ENCODE measurements at regions not wholly inside any gene's neighbourhood (a gene's known extent, or its start where the extent isn't known, plus 50 kb on each side); places are given as distances from the start of the nearest gene placed in this dataset.
"Not testable (repeated sequence)": the region's sequence is repeated elsewhere in the genome, so short reads cannot be mapped to it uniquely, and the experiment has no call there.

DNA sequence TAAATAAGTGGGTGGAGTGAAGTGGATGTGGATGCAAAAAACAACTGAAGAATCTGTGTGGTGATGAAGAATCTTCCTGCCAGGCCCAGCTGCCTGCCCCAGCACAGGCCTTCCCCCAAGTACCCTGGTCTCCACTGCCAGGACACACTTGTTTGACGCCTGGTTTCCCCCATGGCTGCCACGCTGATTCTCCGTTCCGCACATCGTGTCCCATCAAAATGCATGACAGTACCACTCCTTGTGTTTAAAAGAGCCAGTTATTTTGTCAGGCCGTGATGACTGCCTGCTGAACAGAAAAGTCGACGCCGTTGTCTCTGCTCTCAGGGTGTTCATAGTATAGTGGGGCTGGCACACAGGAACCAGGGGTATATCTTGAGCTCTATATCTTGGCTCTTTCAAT lies 50.3 kb upstream of the KYNU start:
- no peak for DNase-seq

DNA sequence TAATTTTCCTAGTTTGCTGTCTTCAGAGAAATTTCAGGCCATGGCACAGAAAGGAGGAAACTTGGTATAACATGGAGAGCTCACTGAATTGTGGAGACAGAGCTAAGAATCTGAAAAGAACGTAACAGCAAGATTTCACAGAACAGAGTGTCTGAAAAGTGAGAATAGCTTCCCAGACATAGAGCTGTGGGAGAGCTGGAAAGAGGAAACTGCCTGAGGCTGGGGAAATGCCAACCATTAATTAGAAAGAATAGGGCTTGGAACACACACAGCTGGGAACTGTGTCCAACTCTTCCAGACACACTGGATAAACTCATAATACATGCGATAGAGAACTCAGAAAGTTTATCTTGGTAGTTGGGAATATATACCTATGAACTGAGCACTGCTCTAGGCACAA lies 51.6 kb upstream of the KYNU start:
- no peak for DNase-seq

DNA sequence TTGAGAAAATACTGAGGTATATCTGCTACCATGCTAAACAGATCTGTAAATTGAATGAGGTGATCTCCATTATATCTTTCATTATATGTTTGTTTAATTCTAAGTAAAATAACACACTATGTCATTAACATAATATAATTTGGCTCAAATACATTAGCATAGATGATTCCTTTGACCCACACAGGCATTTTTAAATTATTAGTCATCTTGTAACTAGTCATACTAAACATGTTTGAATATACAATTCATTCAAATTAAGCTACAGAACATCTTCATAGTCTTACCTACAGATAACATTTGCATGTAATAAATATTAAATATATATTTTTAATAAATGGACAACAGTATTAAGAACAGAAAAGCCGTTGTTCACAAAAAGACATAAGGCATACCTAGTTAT lies 52.7 kb upstream of the KYNU start:
- DNase-seq: no peak

DNA sequence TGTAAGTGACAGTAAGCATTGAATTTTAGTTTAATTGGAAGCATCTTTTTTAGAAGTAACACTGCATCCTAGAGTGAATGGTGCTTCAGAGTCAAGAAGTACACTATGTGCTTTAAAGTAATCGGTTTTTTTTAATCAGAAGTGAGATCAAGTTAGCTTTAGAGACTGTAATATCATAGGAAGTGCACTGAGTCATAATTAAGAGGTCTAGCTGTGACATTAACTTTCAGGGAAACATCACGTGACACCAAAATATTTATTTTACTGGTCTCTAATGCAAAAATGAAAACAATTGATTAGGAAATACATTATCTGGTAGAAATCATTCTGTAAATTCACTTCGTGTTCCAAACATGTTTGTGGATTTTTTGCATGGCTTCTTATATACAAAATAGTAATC lies 55.3 kb upstream of the KYNU start:
- DNase-seq: no peak

DNA sequence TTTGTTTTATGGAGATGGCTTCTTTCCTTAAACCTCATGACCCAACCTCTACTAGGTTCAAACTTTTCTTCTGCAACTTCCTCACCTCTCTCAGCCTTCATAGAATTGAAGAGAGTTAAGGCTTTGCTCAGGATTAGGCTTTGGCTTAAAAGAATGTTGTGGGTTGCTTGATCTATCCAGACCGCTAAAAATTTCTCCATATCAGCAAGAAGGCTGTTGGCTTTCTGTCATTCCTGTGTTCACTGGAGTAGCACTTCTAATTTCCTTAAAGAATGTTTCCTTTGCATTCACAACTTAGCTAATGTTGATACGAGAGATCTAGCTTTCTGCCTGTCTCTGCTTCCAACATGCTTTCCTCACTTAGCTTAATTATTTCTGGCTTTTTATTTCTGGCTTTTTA lies 58.1 kb upstream of the KYNU start:
- DNase-seq: no peak

DNA sequence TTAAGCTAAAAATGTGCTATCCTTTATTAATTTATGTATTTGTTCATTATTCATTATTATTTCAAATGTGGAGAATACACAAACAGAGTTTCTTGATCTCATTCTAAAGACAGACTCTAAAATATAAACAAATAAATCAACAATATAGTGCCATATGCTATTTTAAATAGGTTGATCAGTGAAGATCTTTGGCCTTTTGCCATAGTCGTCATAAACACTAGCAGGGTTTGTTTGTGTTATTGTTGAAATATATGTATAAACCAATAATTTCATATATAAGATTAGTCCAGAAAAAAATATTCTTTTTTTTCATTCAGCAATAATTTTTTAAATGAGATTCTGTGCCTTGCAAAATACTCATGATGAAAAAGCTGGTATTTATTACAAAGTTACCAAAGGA lies 62.1 kb upstream of the KYNU start:
- no peak for DNase-seq

DNA sequence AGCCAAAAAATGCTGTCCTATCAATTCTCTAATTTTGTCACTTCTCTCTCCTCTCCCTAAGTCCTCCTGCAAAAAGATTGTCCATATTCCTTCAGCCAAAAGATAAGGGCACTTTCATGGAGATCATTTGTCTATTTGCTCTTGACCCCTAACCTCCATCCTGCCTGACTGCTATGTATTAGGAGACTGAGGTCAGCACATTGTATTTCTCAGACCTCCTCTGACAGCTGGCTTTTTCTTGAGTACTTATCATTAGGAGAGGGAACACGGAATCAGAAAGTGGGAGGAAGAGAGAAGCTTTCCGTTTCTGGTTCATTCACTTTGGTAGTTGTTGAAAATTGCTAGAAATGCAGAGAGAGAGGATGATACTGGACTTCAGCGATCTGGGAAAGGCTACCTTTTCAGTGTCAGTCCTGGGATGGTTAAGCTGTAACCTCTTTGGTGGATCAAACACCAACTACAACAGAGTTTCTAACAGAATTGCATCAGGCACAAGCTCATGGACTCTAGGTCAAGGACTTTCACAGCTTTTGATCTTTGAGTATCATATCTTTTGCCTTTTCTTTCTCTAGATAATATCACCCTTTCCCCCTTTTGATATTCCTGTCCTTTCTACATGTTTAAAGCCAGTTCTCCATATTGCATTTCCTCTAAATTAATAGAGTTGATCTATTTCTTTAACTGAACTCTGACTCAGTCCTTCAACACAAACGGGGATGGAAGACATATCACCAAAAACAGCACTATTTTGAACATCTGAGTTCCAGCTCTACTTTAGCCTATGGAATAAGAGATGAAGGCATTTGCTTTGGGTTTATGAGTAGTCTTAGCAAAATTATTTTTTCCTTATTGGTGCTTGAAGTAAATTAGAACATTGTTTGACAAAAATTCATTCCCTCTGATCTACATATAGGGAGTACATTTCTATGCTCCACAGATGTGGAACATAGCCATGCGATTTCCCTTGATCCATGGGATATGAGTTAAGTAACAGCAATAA lies 63.3 kb upstream of the KYNU start:
- no peak for DNase-seq

DNA sequence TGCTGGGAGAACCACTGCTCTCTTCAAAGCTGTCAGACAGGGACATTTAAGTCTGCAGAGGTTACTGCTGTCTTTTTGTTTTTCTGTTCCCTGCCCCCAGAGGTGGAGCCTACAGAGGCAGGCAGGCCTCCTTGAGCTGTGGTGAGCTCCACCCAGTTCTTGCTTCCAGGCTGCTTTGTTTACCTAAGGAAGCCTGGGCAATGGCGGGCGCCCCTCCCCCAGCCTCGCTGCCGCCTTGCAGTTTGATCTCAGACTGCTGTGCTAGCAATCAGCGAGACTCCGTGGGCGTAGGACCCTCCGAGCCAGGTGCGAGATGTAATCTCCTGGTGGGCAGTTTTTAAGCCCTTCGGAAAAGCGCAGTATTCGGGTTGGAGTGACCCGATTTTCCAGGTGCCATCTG lies 65.8 kb upstream of the KYNU start:
- not testable (repeated sequence) for DNase-seq

DNA sequence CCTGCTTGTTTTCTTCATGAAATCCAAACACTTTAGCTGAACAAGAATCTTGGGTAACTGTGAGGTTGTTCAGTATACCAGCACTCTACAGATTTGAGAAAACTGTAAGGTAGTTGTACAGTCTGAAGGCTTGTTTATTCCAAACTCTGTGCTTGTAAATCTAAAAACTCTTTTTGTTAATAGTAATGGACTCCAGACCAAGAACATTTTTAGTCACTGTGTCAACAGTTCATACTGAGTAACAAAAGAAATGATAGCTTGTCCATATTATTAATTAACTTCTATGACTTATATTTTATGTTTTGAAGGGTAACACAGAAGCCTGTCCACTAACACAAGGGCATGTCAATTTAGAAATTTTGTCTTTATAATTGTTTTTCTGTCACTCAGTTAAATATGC lies 72.2 kb upstream of the KYNU start:
- no peak for DNase-seq

DNA sequence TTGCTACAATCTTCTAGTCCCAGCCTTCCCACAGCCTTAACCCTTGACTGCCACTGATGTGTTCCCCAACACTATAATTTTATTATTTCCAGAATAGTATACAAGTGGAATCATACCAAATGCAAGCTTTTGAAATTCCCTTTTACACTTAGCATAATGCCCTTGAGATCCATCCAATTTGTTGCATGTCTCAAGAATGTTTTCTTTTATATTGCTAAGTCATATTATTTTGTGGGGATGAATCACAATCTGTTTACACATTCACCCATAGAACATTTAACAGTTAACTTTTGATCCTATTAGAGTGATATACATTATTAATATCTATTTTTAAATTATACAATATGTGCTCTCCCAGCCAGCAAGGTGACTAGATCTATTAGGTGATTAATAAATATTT lies 74.3 kb upstream of the KYNU start:
- no peak for DNase-seq

DNA sequence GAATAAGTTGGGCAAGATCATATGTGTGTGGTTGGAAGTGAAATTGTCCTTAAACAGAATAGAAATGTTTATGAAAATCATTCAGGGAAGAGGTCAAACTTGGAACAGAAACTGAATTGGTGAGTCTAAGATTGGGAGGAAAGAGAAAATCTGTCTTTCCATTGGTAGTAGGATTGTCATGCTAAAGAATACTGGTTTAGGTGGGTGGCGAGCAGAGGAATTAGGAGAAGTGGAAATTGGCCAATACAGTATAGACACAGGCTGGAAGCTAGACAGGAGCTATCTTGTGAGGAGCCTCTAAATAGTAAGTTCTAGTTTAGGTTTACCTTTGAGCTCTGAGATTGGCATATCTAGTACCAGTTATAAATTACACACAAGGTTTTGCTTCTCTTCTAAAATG lies 80.9 kb upstream of the KYNU start:
- DNase-seq: no peak

DNA sequence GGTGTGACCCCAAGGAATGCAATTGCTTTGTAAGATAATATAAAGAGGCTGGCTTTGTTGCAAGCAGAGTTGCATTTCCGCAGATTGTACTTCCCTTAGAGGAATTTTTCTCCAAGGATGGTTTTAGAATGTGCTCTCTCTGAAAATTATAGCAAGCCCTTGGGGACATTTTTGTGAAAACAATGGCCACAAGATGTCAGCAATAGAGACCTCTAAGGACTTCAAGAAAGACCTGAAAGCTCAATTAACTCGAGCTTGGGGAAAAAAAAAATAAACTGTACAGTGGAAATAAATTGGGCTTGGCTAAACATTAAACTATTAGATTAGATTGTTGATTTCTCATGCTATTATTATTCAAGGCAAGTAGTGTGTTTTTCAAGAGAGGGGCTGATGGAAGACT lies 81.3 kb upstream of the KYNU start:
- DNase-seq: no peak

DNA sequence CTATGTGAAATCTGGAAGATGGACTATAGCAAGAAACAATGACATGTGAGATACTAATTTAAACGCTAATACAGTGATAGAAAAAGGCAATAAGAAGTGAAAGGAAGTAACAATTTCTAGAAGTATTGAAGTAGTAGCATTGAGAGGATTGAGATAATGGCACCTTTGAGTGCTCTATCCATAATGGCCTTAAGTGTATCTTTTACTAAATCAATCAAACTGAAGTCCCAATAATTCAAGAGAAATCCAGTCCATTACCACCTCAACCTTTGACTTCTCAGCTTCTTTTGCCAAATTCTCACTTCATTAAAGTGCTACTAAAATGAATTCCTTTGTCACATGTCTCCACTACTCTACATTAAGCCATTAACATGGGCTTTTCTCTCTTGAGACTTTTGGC lies 82.6 kb upstream of the KYNU start:
- DNase-seq: no peak

DNA sequence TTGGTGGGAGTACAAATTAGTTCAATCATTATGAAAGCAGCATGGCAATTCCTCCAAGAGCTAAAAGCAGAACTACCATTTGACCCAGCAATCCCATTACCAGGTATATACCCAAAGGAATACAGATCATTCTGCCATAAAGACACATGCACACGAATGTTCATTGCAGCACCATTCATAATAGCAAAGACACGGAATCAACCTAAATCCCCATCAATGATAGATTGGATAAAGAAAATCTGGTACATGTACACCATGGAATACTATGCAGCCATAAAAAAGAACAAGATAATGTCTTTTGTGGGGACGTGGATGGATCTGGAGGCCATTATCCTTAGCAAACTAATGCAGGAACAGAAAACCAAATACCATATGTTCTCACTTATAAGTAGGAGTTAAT lies 85.1 kb upstream of the KYNU start:
- not testable (repeated sequence) for DNase-seq

DNA sequence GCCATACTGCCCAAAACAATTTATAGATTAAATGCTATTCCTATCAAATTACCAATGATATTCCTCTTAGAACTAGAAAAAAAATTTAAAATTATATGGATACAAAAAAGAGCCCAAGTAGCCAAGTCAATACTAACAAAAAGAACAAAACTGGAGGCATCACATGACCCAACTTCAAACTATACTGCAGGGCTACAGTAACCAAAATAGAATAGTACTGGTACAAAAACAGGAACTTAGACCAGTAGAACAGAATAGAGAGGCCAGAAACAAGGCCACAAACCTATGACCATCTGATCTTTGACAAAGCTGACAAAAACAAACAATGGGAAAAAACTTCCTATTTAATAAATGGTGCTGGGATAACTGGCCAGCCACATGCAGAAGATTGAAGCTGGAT lies 86.1 kb upstream of the KYNU start:
- no peak for DNase-seq

DNA sequence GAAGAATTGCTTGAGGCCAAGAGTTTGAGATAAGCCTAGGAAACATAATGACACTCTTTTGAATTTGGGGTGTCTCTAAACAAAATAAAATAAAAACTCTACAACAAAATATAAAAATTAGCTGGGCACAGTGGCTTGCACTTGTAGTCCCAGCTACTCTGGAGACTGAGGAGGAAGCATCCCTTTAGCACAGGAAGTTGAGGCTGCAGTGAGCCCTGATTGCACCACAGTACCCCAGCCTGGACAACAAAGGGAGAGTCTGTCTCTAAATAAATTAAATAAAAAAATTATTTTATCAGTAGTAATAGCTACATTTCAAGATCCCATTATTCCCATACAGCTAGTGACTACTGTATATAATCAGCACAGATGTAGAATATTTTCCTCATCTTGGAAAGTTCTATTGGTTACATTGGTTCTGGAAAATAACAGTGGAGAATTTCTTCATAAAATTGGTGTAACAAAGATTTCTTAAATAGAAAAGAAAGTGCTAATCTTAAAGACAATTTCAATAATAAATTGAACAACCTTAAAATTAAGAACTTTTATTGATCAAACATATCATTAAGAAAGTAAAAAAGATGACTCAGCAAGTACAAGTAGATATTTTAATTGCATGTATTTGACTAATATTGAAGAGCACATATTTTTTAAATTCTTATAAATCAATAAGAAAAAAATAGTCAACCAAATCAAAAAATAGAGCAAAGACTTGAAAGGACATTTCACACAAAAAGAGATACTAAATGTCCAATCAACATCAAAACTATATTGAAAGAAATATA lies 90.4 kb upstream of the KYNU start:
- DNase-seq: no peak

DNA sequence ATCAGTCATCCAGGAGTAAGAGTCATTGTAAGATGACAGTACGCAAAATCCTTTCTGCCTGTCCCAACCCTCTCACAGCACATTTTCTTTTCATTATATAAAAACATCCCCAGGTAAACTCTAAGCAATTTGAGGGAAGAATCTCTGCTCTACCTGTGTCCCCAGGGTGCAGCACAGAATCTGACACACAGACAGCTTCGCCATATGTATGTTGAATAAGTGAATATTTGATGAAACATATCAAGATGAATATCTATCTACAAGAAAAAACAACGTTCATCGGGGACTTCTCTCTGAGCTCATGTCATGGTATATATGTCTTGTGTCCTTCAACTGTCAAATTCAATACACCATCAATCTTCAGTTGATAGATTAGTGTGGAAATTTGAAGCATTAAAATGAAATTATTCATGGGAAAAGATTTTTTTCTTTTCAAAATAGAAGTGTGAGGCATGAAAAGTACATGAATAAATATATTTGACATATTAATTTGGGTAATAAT lies 94.5 kb upstream of the KYNU start:
- no peak for DNase-seq

DNA sequence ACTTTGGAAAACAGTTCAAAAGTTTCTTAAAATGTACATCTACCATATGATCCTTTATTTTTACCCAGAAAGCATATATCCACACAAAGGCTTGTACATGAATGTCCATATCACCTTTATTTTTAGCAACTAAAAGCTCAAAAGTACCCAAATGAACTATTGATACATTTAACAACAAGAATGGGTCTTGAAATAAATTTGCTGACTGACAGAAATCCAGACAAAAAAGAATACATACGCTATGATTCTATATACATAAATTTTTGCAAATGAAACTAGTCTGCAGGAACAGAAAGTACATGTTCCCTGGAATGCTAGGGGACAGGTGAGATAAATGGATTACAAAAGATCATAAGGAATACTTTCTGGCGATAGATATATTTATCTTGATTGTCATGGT lies 96.3 kb upstream of the KYNU start:
- no peak for DNase-seq

DNA sequence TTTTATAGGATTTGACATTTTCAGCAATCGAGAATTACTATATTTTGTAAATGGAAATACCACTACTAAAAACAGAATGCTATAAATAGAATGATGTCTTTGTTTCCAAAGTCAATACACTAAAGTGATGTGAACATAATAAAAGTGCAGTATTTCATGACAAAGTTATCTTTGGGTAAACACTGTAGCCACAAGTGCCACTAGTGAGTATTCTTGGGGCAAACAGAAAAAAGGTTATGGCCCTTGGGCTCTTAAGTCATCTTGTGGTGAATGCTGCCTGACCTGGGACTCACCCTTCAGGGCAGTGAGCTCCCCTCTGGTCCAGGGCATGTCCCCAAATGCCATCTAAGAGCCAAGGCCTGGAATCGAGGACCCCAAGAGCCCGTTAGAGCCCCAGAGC lies 99.2 kb upstream of the KYNU start:
- no peak for DNase-seq

DNA sequence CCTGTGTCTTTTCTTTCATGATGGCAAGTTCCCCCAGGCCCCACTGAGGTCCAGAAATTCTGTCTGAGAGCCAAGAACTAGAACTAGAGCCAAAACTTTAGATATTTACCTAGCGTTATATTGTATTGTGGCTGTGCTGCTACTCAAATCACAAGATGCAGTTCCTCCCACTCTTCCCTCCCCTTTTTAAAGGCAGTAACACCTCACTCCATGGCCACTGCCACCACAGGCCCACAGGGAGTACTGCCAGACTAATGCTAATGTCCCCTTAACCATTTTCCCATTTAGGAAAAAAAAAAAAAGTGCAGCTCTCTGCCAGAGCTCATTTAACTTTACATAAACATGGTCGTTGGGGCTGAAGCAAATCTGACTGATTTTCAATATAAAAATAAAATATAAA lies 99.7 kb upstream of the KYNU start:
- no peak for DNase-seq

DNA sequence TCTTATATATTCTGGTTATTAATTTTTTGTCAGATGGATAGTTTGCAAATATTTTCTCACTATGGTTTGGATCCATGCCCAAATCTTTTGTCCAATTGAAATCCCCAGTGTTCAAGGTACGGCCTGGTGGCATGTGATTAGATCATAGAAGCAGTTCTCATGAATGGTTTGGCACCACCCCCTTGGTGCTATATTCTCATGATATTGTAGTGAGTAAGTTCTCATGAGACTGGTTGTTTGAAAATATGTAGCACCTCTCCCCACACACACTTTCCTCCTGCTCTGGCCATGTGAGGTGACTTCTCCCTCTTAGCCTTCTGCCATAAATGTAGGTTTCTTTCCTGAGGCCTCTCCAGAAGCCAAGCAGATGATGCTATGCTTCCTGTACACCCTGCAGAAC lies 107.7 kb upstream of the KYNU start:
- DNase-seq: no peak

DNA sequence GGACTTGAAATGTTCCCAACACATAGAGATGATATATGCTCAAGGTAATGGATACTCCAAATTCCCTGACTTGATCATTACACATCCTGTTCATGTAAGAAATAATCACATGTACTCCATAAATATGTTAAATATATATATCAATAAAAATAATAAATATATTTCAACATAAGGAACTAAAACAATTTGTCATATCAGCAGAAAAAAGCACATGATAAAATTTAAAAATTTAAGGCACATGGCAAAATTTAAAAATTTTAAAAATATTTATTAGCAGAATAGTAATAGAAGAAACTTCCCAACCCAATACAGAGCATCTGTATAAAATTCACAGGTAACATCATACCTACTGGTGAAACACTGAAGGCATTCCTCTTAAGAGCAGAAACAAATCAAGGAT lies 109.6 kb upstream of the KYNU start:
- DNase-seq: no peak

DNA sequence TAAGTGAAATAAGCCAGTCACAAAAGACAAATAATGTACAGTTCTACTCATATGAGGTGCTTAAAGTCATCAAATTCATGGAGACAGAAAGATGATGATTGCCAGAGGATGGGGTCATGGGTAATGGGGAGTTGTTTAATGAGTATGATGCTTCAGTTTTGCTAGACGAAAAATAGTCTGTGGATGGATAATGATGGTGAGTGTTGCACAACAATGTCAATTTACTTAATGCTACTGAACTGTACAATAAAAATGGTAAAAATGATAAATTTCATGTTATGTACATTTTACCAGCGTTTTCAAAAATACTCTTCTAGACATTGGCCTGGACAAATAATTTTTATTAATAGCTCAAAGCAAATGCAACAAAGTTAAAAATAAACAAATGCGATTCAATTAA lies 118.5 kb upstream of the KYNU start:
- no peak for DNase-seq

DNA sequence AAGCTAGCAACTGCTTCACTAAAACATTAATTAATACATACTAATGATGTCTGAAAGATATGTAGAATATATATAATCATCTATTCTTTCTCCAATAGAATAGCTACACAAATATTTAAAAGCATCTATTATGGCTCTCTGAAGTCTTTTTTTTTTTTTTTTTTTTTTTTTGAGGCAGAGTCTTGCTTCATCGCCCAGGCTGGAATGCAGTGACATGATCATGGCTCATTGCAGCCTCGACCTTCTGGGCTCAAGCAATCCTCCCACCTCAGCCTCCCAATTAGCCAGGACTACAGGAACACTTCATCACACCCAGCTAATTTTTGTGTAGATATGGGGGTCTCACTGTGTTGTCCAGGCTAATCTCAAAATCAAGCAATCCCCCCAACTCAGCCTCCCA lies 120.4 kb upstream of the KYNU start:
- DNase-seq: no peak
